ENCODE measurements at regions not wholly inside any gene's neighbourhood (a gene's known extent, or its start where the extent isn't known, plus 50 kb on each side); places are given as distances from the start of the nearest gene placed in this dataset.

DNA sequence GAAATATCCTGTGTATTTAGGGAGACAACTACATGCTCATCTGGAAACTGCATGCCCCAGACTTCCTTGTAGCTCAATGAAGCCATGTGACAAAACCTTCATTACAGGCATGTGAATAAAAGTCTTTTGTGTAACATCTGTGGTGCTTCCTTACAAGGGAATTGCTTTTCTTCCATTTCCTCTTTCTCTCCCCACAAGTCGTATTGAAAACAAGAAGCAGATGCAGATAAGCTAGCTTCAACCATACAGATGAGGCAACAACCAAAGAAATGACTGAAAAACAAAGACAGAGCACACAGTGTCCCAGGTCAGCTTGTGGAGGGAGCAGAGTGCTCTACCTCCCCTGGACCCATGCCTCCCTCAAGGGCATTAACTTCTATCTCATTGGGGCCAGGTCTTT, 115.8 kb upstream of the INPP4B start:
- DNase-seq (ENCODE audit: low spot score) = no peak

DNA sequence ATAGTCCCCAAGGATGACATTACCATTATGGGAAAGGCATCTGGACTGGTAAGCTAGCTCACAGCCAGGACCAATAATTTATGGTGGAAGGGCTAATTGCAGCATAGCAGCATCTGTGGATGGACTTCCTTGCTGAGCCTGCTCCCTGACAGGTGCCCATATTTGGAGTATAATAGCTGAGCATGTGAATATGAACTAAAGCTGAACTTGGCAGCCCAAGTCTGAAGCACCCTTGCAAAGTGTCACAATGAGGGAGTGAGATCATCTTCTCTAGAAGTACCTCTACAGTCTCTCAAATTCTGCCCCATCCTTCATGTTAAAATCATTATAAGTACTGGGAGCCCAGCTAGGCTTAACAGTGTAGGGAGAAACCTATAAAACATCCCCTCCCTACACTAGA, 128.2 kb upstream of the INPP4B start:
- no peak for DNase-seq (ENCODE audit: low spot score)

DNA sequence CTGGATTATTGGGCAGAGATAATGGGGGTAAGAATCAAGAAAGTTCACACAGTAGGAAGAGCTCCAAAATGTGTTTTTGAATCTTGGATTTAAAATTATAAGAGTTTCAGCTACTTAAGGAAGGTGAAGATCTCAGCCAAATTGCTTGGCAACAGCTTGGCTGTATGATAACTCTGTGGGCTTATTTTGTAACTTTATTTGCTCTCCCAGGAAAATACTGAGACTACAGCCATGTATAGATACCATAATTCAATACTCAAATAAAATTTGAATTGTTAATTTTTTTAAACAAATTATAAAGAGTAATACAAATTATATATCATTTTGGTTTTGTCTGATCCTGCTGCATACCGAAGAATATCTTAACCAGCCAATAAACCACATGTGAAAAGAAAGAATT, 129.5 kb upstream of the INPP4B start:
- DNase-seq (ENCODE audit: low spot score) = no peak

DNA sequence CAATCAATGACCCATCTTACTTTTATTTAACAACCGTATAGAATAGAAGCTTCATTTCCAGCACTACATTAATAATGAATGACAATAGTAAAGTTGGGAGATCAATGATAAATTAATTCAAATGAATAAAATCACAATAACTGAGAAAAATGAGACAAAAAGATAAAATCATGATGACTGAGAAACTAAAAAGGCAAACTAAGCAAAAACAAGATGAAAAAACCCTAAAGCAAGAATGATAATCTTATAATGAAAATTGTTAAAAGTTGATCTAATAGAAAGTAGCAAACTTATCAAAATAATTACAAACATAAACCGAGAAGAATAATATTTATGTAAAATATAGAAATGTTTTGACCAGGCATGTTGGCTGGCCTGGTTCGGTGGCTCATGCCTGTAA, 130.4 kb upstream of the INPP4B start:
- DNase-seq (ENCODE audit: low spot score) = no peak

DNA sequence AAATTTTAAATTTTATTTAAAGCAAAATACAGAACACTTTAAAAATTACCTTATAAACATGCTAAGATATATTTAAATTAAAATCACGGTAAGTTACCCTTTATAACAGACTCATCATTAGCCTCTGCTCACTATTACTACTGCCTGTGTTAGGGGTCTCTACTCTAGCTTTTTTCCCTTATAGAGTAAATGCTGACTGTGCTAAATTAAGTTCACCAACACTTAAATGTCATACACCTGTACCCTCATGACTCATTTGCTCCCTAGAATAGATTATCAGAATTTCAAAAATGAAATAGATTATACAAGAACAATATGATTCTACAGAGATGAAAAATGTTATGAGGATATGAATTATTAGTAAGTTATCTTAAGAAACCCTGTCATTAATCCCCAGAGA, 131.1 kb upstream of the INPP4B start:
- DNase-seq (ENCODE audit: low spot score) = no peak

DNA sequence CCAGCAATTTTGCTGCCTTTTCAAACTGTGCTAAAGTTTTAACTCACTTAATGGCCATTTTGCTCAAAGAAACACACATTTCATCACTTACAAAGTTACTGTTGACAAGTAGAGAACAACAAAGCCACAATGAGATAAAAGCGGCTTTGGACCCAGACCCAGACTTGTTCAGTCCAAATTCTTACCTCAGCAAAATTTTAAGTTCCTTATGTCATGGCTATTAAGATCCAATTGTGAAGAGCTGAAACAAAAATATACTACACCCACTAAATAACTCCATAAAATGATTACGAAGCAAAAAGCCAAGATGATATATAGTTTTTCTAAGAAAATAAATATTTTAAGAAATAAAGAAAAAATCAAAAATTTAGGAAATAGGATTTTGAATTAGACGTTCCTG, 137.0 kb upstream of the INPP4B start:
- no peak for DNase-seq (ENCODE audit: low spot score)

DNA sequence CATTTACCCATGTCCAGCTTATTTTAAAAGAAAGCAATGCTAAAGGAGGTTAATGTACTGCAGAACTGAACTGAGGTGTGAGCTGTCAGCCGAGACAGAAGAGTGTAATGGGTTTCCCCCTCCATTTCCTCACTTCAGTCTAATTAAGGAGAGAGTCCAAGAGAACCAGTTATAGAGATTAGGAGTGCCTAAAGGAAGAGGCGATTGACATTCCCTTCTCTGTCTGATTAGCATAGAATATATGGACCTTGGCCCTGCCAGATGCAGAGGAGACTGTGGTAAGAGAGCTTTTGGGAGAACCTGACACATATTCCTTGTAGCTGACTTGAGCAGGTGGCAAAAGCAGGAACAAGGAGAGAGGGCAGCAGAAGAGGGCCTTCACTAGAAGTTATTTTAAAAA, 137.5 kb upstream of the INPP4B start:
- DNase-seq (ENCODE audit: low spot score) = no peak

DNA sequence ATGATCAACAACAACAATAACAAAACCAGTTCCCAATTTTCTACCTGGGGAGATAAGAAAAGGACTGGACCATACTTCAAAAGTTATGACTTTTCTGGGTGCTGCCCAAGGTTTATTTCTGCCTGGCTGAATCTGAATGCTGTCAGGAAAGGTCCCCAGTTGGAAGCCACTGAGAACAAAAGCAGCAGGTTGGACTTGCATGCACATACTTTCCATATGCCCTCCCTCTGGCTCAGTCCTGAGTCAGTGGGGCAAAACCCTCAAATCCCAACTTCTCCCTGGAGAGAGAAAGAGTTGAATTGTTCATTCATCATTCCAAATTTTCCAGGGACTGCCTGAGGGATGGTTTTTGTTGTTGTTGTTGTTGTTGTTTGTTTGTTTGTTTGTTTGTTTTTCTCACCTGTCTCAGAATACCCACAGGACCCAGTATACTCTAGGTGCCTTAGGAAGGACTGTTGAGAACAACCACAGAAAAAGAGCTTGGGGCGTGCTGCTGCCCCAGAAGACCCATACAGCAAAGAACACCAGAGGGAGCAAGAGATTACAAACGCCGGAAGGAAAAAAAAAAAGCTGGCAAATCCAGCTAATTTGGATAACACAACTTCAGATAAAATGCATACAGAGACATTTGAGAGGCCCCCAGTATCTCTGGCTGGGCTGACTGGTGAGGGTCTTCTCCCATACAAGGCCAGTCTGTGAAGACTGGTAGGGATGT, 138.9 kb upstream of the INPP4B start:
- DNase-seq (ENCODE audit: low spot score) = no peak

DNA sequence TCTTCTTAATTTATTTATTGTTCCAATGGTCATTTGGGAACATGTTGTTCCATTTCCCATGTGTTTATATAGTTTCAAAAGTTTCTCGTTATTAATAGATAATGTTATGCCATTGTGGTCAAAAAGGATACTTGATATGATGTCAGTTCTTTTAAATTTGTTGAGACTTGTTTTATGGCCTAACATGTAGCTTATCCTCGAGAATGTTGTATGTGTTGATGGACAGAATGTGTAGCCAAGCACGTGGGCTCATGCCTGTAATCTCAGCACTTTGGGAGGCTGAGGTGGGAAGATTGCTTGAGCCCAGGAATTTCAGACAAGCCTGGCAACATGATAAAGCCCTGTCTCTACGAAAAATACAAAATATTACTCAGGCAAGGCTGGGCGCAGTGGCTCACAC, 168.5 kb upstream of the USP38 start:
- DNase-seq (ENCODE audit: low spot score) = no peak

DNA sequence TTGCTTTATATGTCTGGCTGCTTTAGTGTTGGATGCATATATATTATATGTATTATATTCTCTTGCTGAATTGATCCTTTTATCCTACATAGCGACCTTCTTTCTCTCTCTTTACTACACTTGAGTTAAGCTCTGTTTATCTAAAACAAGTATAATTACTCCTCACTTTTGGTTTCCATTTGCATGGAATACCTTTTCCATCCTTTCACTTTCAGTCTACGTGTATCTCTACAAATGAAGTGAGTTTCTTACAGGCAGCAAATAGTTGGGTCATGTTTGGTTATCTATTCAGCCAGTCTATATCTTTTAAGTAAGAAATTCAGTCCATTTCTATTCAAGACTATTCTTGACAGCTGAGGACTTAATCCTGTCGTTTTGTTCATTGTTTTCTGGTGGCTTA, 167.5 kb upstream of the USP38 start:
- DNase-seq (ENCODE audit: low spot score) = no peak

DNA sequence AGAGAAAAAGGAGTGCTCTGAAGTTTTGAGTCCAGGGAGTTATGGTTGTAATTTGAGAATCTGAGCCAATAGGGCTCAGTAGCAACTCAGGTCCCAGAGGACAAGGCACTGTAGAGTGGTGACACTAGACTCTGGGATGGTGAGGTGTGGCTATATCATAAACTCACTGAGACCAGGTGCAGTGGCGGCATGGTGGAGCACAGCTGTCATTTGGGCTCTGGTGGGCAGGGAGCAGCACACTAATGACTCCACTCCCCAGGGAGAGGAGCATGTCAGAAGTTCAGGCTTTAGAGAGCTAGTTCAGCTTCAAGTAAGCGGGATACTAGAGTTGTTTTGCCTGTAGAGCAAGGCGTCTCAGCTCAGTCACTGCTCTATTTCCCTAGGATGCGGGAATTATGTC, 165.4 kb upstream of the USP38 start:
- no peak for DNase-seq (ENCODE audit: low spot score)

DNA sequence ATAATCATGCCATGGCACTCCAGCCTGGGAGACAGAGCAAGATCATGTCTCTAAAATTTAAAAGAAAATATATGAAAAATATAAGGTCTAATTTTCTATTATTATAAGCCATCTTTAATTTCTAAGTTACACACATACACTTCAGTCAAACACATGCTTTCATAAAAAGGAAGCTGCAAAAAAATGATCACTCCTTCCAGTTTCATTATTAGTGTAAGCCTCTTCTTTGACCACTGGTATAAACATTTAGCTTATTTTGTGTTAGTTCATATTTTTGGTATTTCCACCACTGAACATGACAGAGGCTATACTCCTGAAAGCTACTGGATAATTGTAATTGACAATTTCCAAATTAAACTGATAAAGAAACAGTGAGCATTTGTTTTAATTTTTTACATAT, 163.3 kb upstream of the USP38 start:
- no peak for DNase-seq (ENCODE audit: low spot score)

DNA sequence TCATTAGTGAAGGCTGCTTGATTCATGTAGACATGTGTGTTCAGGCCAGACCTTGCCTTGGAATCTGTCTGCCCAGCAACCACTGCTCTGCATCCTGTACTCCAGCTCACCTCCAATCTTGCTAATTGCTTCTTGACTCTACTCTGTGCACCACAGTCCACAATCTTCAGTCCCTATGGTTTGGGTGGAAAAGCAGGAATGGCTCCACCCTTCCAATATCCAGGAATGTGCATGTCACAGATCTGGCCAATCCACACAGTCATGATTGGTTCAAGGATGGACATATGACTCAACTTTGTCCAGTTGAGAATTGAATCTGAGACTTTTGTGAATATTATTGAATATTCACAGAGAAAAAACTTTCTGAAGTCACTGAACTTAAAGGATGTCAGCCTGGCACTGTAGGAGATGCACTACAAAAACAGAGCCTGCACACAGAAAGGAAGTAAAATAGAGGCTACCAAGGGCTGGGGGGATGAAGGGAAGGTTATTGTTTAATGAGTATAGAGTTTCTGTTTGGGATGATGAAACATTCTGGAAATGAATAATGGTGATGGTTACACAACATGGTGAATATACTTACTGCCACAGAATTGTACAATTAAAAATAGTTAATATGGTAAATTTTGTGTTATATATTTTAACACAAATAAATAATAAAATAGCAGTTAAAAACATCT, 161.3 kb upstream of the USP38 start:
- no peak for DNase-seq (ENCODE audit: low spot score)

DNA sequence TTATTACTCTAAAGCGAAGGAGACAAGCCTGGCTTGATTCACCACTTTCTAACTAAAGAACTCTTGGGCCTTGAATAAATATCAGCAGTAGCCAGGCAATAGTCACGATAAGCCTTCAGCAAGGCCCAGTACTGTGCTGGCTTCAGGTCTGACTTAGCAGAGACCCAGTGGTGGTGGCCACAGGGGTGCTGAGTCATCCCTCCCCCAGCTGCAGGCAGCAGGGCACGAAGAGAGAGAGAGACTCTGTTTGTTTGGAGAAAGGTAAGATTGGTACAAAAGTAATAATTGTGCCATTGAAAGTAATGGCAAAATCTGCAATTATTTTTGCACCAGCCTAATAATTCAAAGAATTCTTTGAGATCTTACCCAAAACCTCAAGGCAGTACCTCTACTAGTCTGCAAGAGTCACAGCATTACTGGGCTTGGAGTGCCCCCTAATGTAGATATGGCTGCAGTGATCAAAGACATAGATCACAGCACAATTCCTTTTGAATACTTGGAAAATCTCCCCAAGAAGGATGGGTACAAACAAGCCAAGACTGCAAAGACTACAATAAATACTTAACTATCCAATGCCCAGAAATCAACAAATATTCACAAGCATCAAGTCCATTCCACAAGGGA, 159.5 kb upstream of the USP38 start:
- DNase-seq (ENCODE audit: low spot score) = peak; percentile 54

DNA sequence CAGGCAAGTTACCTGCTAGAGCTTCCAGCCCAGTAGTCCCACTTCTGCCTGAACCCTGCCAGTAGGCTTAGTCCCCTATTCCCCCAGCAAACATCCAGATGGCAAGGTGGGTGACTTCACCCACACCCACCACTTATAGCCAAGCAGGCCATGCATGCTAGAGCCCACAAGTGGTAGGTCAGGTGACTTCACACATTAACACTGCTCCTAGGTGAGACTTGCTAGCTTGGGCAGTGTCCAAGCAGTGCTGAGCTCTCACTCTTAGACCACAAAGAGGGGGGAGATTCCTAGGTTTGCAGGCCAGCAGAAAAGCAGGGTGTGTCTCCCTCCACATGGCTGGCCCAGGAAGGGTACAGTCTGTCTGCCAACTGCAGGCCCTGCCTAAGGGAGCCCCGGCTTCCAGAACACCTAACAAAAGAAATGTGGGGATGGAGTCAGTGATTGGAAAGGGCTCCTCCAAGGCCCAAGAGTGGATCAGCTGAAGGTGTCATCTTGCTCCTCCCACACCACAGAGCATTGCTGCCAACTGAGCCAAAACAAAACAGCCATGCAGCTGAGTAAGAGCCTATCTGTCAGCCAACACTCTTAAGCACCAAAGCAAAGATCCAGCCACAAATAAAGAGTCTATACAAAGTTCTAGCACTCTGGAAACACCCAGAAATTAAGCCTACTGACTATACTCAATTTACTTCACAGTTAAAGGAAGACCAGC, 158.1 kb upstream of the USP38 start:
- no peak for DNase-seq (ENCODE audit: low spot score)

DNA sequence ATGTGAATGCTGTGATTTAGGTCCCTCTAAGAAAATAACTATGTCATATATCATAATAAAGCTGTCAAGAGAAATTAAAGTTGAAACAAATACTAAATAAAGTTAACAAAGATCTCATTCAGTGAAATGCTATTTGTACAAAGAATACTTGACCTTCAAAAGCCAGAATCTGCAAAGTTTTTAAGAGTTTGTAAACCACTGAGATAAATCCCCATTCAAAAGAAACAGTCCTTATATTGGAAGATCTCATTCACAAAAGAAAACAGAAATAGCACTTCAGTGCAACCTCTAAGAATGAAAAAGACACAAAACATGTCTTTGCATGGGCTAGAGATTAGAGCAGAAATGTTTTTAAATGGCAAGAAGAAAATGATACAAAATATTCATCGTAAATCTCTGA, 149.1 kb upstream of the USP38 start:
- no peak for DNase-seq (ENCODE audit: low spot score)

DNA sequence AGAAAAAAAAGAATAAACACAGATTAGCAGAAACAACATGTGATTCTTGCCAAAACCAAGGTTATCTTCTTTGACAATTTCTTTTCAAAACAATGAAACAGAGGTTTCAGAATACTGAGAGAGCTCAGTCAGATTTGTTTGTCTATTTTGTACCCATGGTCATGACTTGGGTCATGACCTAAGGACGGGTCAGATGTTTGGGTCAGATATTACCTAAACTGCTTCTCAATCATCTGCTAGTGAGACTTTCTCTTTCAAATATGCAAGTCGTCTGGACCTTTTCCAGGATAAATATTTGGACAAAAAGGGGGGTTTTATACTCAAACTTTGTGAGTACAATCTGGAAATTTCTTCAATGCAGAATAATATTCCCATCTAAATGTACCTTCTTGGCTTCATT, 148.3 kb upstream of the USP38 start:
- DNase-seq (ENCODE audit: low spot score) = no peak

DNA sequence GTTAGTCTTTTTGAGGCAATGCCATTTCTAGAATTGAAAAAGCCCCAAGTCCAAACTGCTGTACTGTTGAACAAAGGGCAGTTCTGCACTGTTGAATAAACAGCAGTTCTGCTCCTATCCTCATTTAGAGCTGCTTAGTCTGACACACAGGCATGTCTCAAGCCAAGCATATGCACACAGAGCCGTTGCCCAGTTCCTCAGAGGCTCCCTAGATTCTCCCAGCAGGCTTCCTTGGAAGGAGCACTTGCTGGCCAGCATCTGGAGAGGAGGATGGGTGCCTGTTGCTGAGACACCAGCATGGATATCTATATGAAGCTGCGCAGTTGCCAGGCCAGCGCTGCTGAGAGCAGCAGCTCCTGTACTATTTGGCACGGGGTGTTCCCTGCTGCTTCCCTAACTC, 138.3 kb upstream of the USP38 start:
- no peak for DNase-seq (ENCODE audit: low spot score)

DNA sequence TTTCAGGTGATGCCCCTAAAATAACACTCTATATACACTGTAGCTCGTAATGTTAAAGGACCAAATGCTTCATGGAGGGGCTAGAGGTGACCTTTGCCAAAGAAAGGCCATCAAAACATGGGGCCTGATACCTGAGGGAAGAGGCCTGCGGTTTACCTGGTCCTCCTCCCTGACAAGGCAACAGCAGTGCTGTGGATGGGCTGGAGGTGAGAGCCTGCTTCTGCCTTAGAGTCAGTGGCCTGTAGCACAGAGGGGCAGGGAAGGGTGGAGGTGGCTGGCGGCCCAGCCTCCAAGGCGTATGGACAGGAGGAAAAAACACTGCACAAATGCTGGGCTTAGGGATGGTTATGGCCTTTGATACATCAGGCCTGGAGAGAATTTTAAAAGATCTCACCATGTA, 137.8 kb upstream of the USP38 start:
- DNase-seq (ENCODE audit: low spot score) = no peak

DNA sequence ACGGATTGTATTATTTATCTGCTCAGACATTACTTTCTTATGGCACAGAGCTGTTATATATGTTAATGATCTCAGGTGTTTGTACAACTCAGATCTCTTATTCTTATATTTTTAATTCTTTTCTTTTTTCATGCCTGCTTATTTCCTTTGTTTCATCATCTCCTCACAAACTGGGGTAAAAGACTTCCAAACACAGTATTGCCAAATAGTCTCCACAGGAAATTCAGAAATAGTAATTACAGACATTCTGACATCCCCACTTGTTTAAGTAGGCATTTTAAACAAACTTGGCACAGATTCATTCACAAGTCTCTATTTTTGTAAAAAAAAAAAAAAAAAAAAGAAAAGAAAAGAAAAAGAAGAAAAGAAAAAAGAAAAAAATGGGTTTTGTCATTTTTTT, 129.7 kb upstream of the USP38 start:
- DNase-seq (ENCODE audit: low spot score) = no peak

DNA sequence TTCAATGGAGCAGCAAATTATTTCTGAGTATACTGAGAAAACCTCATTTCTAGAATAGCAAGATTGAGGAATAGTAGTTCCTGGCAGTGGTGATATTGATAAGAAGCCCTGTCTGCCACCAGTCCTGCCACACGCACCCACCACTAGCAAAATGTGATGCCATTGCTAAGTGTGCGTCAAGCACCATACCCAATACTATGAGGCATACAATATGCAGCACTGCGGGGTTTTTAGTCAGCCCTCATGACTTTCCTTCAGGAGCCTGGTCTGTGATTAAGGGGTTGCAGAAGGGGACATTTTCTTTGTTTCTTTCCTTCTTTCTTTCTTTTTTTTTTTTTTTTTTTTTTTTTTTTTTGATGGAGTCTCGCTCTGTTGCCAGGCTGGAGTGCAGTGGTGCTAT, 128.7 kb upstream of the USP38 start:
- no peak for DNase-seq (ENCODE audit: low spot score)

DNA sequence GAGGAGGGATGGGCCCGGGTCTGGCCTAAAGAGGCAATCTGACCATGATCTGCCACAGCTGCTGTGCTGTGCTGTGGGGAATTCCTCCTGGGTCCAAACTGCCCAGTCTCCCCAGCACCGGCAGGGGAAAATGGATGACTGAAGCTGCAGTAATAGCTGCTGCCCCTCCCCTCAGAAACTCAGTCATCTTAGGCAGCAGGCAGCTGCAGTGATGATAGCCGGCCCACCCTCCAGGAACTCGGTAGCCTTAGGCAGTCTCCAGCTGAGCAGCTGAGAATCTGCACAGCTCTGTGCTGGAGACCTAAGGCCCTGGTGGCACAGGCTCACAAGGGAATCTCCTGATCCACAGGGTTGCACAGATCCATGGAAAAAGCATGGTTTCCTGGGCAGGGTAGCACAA, 113.4 kb upstream of the USP38 start:
- no peak for DNase-seq (ENCODE audit: low spot score)

DNA sequence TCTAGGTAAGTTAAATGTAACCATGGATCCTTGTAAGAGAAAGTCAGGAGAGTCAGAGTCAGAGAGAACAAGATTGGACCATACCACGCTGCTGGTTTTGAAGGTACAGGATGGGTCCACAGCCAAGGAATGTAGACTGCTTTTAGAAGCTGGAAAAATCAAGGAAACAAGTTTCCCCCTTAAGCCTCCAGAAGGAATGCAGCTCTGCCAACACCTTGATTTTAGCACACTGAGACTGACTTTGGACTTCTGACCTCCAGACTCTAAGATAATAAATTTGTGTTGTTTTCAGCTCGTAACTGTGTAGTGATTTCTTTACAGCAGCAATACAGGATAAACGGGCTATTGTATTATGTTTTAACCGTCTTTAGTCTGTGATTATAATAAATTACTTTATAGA, 108.0 kb upstream of the USP38 start:
- DNase-seq (ENCODE audit: low spot score) = no peak
